Stomach (tissue), 8 donors: ENCODE measurements at regions not wholly inside any gene's neighbourhood (a gene's known extent, or its start where the extent isn't known, plus 50 kb on each side); places are given as distances from the start of the nearest gene placed in this dataset.

ENCODE experiments used
- DNase-seq, 2 donors: peaks; one replicate each; pipeline versions ENCODE4 v3.0.0 to v3.0.0-alpha.2; 2013 to 2019
- H3K27ac ChIP-seq, 5 donors: fragments of 200-600 bp in 4 of 5; sonication (generic) in 4 of 5; one replicate each; pipeline ENCODE4 v1.5.1; 2013 to 2019; ENCODE audit warnings: mild to moderate bottlenecking in 1 of 5, moderate library complexity in 1 of 5
- H3K27me3 ChIP-seq, 3 donors: fragments of 200-600 bp; sonication (generic); one replicate each; pipeline ENCODE4 v1.5.1; 2017 to 2019; ENCODE audit warnings: mixed run types in 1 of 3
- H3K36me3 ChIP-seq, 4 donors: fragments of 200-600 bp; sonication (generic); 1 replicate in 3 of 4; 2 replicates in 1 of 4; pipeline ENCODE4 v1.5.1; 2016 to 2019
- H3K4me1 ChIP-seq, 4 donors: fragments of 200-600 bp; sonication (generic); one replicate each; pipeline ENCODE4 v1.5.1; 2016 to 2019
- H3K4me3 ChIP-seq, 4 donors: fragments of 200-600 bp; sonication (generic) in 3 of 4; one replicate each; pipeline ENCODE4 v1.5.1; 2016 to 2019; ENCODE audit warnings: mild to moderate bottlenecking in 1 of 4
- H3K9me3 ChIP-seq, 4 donors: fragments of 200-600 bp; sonication (generic); one replicate each; pipeline ENCODE4 v1.5.1; 2016 to 2019
- CTCF ChIP-seq, 7 experiments: fragments of 450-650 bp in 4 of 7; fragments of 200-600 bp in 3 of 7; sonication (generic) in 3 of 7; IDR thresholded peaks; one replicate each; pipeline ENCODE4 v1.5.1; 2016 to 2019; ENCODE audit warnings: antibody characterized with exemption in 7 of 7, control low read depth in 2 of 7, mild to moderate bottlenecking in 1 of 7
- EP300 ChIP-seq: sonication (generic); formaldehyde crosslinking; IDR thresholded peaks from one replicate; pipeline ENCODE4 v1.6.1; 2017; ENCODE audit warnings: antibody characterized with exemption
- POLR2A ChIP-seq, 4 donors: fragments of 450-650 bp; IDR thresholded peaks; one replicate each; pipeline ENCODE4 v1.6.1; 2016; ENCODE audit warnings: antibody characterized with exemption in 4 of 4, control low read depth in 2 of 4, mild to moderate bottlenecking in 1 of 4, moderate library complexity in 1 of 4
- POLR2AphosphoS5 ChIP-seq, 3 donors: sonication (generic); formaldehyde crosslinking; IDR thresholded peaks; one replicate each; pipeline ENCODE4 v1.6.1; 2016; ENCODE audit warnings: antibody characterized with exemption in 3 of 3
- WGBS, 5 donors: extraction: QIAGEN DNeasy Blood & Tissue Kit in 3 of 5; methylation state at CpG; one replicate each; pipeline versions ENCODE4 v1.1.5 to v1.1.7; 2013 to 2018; 5-methylcytosine and 5-hydroxymethylcytosine counted together
- intact Hi-C: fragments of 100-400 bp; cut with DNase I; formaldehyde crosslinking; loops from one replicate; pipeline ENCODE4 v1.15.1; 2023; ENCODE audit warnings: low total_unique reads
- donor health status: healthy with polysubstance abuse.
- donor health status: Bipolar disorder and iron deficiency.
- donor health status: healthy.

GRCh38 chr3:181793006-181793405 lies 81.3 kb downstream of the SOX2 start:
- Histone ChIP-seq H3K9me3 (no peaks in the 10 kb centered on the region), H3K4me1 (no peaks in the 10 kb centered on the region), H3K36me3 (no peaks in the 10 kb centered on the region), H3K27me3 (no peaks in the 10 kb centered on the region), H3K4me3 (no peak overlapping the region), H3K27ac (no peak overlapping the region)
- no peak for TF ChIP-seq CTCF (IDR thresholded peaks at IDR 0.05)
- no peak for TF ChIP-seq EP300
- TF ChIP-seq POLR2A (IDR thresholded peaks at IDR 0.05) = no peak
- TF ChIP-seq POLR2AphosphoS5 (IDR thresholded peaks at IDR 0.05) = no peak
- WGBS, 5 donors = 72 to 86% (median 74%) methylated on average over 7 of the region's 7 CpGs
- intact Hi-C loops = no loop called here
- DNase-seq = no peak

DNA sequence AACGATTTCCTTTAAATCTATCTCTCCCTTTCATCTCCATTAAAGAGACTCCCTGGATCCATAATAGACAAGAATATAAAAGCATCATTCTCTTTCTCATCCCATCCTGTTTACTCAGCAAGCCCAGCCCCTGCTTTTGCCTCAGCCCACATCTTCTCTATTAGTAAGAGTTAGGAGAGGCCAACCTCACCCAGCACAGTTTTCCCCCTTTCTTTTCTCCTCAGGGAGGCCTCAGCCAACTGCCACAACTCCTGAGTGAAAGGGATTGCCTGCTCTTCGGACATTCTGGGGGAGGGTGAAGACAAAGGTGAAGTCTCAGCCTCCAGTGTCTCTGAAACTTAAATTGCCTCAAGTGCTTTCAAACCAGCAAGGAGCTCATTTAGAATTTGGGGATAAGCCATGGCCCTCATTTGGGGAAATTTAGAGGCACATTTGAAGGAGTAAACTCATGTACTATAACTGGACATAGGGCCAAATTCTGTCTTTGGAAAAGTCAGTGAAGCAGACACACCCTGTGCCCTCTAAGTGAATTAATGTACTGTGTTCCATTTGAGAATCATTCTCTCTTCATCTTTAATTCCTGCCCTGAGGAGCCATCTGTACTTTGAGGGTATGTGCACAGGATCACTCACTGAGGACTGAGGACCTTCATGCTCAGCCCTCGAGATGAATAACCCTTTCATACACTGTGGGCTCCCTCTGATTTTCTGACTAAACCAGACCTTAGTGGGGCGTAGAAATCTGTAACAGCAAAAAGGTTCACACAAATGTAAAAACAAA lies 82.5 kb downstream of the SOX2 start:
- no peaks in the 10 kb centered on the region for H3K27me3 ChIP-seq
- no peak for TF ChIP-seq EP300
- TF ChIP-seq POLR2A (IDR thresholded peaks at IDR 0.05) = no peak
- no peak for TF ChIP-seq CTCF (IDR thresholded peaks at IDR 0.05)
- no peak for TF ChIP-seq POLR2AphosphoS5 (IDR thresholded peaks at IDR 0.05)
- H3K27ac ChIP-seq = no peak overlapping the region
- H3K9me3 ChIP-seq = no peaks in the 10 kb centered on the region
- 54 to 82% (median 66%) methylated on average over 4 of the region's 4 CpGs for WGBS, 5 donors
- intact Hi-C loops = no loop called here
- no peaks in the 10 kb centered on the region for H3K36me3 ChIP-seq
- peaks cover 0 to 2% (median under 1%) of the 10 kb centered on the region in 4 donors for H3K4me1 ChIP-seq
- DNase-seq = no peak
- no peak overlapping the region for H3K4me3 ChIP-seq

- Histone ChIP-seq H3K9me3 (no peaks in the 10 kb centered on the region), H3K4me1 (peaks cover 0 to 5% (median 3%) of the 10 kb centered on the region in 4 donors), H3K27me3 (no peaks in the 10 kb centered on the region), H3K27ac (no peak overlapping the region), H3K36me3 (no peaks in the 10 kb centered on the region), H3K4me3 (no peak overlapping the region)
- DNase-seq = no peak
- TF ChIP-seq EP300 (no peak), POLR2A (IDR thresholded peaks at IDR 0.05) (no peak), CTCF (IDR thresholded peaks at IDR 0.05) (no peak), POLR2AphosphoS5 (IDR thresholded peaks at IDR 0.05) (no peak)
- WGBS, 5 donors = 80 to 91% (median 84%) methylated on average over 3 of the region's 3 CpGs
- intact Hi-C loops = no loop called here
Observed at GRCh38 chr3:181796641-181797040, 84.9 kb downstream of the SOX2 start.

DNA sequence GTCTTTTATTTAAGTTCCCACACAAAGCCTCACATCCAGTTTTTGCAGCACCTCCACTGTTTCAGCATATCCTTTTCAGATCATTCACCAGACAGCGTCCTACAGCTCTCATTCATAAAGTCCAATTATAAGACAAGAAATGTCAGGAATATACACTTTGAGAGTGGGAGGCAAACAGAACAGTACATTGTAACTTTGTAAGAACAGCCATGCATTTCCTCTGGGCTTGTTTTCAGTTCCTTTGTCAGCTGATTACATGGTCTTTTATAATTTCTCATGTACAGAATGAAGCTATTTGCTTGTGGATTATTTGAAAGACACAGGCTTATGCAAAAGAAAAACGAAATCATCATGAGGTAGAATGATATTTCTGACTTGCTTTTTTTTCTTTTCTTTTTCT lies 85.7 kb downstream of the SOX2 start:
- H3K27me3 ChIP-seq = no peaks in the 10 kb centered on the region
- TF ChIP-seq POLR2A (IDR thresholded peaks at IDR 0.05) (no peak), POLR2AphosphoS5 (IDR thresholded peaks at IDR 0.05) (no peak), CTCF (IDR thresholded peaks at IDR 0.05) (no peak), EP300 (no peak)
- intact Hi-C loops = no loop called here
- H3K27ac ChIP-seq = no peak overlapping the region
- WGBS, 5 donors = 27 to 51% (median 36%) methylated on average over 2 of the region's 2 CpGs
- DNase-seq = no peak
- no peaks in the 10 kb centered on the region for H3K9me3 ChIP-seq
- peaks cover 0 to 5% (median 3%) of the 10 kb centered on the region in 4 donors for H3K4me1 ChIP-seq
- H3K36me3 ChIP-seq = no peaks in the 10 kb centered on the region
- H3K4me3 ChIP-seq = no peak overlapping the region
